ENCODE measurements at regions not wholly inside any gene's neighbourhood (a gene's known extent, or its start where the extent isn't known, plus 50 kb on each side); places are given as distances from the start of the nearest gene placed in this dataset.

DNA sequence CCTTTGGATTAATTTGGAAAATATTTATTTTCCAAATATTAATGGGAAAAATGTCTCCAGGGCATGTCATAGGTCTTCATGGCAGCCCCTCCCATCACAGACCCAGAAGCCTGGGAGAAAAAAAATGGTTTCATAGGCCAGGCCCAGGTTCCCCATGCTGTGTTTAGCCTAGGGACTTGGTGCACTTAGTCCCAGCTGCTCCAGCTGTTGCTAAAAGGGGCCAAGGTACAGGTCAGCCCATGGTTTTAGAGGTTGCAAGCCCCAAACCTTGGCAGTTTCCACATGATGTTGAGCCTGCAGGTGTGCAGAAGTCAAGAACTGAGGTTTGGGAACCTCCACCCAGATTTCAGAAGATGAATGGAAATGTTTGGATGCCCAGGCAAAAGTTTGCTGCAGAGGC, 309.6 kb downstream of the SOCS6 start:
- TF ChIP-seq ZBTB7A (IDR thresholded peaks at IDR 0.05; ENCODE audit: low read depth) (no peak), YY1 (IDR thresholded peaks at IDR 0.05; ENCODE audit: low read depth) (no peak), TAF1 (IDR thresholded peaks at IDR 0.05; ENCODE audit: low read depth) (no peak), TEAD4 (IDR thresholded peaks at IDR 0.05) (no peak), RAD21 (IDR thresholded peaks at IDR 0.05; ENCODE audit: low read depth) (no peak), EGR1 (IDR thresholded peaks at IDR 0.05) (no peak)
- TF ChIP-seq, protein P1, sequence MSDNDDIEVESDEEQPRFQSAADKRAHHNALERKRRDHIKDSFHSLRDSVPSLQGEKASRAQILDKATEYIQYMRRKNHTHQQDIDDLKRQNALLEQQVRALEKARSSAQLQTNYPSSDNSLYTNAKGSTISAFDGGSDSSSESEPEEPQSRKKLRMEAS (IDR thresholded peaks at IDR 0.05), result no peak
- TF ChIP-seq, protein P2, sequence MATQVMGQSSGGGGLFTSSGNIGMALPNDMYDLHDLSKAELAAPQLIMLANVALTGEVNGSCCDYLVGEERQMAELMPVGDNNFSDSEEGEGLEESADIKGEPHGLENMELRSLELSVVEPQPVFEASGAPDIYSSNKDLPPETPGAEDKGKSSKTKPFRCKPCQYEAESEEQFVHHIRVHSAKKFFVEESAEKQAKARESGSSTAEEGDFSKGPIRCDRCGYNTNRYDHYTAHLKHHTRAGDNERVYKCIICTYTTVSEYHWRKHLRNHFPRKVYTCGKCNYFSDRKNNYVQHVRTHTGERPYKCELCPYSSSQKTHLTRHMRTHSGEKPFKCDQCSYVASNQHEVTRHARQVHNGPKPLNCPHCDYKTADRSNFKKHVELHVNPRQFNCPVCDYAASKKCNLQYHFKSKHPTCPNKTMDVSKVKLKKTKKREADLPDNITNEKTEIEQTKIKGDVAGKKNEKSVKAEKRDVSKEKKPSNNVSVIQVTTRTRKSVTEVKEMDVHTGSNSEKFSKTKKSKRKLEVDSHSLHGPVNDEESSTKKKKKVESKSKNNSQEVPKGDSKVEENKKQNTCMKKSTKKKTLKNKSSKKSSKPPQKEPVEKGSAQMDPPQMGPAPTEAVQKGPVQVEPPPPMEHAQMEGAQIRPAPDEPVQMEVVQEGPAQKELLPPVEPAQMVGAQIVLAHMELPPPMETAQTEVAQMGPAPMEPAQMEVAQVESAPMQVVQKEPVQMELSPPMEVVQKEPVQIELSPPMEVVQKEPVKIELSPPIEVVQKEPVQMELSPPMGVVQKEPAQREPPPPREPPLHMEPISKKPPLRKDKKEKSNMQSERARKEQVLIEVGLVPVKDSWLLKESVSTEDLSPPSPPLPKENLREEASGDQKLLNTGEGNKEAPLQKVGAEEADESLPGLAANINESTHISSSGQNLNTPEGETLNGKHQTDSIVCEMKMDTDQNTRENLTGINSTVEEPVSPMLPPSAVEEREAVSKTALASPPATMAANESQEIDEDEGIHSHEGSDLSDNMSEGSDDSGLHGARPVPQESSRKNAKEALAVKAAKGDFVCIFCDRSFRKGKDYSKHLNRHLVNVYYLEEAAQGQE (IDR thresholded peaks at IDR 0.05; ENCODE audit: low read depth), result no peak

DNA sequence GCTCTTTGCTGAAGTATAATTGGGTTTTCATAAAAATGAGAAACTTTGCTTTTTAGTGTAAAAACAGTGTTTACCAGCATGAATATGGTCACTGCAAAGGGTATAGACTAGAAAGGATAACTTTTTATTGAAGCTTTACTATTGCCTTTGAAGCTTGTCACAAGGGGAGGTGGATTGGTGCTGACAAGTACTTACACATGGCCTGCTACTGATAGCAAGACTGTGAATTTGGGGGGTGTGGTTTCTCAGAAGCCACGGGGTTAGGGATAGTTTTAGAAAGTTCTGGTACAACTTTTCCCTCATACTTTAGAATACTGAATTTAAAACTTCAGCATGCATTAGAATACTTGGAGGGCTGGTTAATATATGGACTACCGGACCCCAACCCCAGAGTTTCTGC, 294.1 kb downstream of the SOCS6 start:
- no peak for TF ChIP-seq EGR1 (IDR thresholded peaks at IDR 0.05)
- TF ChIP-seq FOXM1 (IDR thresholded peaks at IDR 0.05; ENCODE audit: borderline replicate concordance, low read depth), result no peak
- TF ChIP-seq, protein P2 (IDR thresholded peaks at IDR 0.05; ENCODE audit: low read depth), result no peak
- TF ChIP-seq, protein P3, sequence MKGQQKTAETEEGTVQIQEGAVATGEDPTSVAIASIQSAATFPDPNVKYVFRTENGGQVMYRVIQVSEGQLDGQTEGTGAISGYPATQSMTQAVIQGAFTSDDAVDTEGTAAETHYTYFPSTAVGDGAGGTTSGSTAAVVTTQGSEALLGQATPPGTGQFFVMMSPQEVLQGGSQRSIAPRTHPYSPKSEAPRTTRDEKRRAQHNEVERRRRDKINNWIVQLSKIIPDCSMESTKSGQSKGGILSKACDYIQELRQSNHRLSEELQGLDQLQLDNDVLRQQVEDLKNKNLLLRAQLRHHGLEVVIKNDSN (IDR thresholded peaks at IDR 0.05), result no peak
- TF ChIP-seq TAF1 (IDR thresholded peaks at IDR 0.05; ENCODE audit: low read depth), result no peak
- no peak for TF ChIP-seq CREB1 (IDR thresholded peaks at IDR 0.05; ENCODE audit: low read depth)
- TF ChIP-seq, protein P1 (IDR thresholded peaks at IDR 0.05), result no peak
- no peak for TF ChIP-seq EP300 (IDR thresholded peaks at IDR 0.05; ENCODE audit: borderline replicate concordance)
- no peak for TF ChIP-seq YY1 (IDR thresholded peaks at IDR 0.05; ENCODE audit: low read depth)
- TF ChIP-seq CEBPB (IDR thresholded peaks at IDR 0.05), result no peak
- no peak for TF ChIP-seq TCF12 (IDR thresholded peaks at IDR 0.05; ENCODE audit: low read depth)
- no peak for TF ChIP-seq NFIC (IDR thresholded peaks at IDR 0.05)
- no peak for TF ChIP-seq RAD21 (IDR thresholded peaks at IDR 0.05; ENCODE audit: low read depth)
- no peak for TF ChIP-seq ZBTB7A (IDR thresholded peaks at IDR 0.05; ENCODE audit: low read depth)
- TF ChIP-seq TEAD4 (IDR thresholded peaks at IDR 0.05), result no peak

DNA sequence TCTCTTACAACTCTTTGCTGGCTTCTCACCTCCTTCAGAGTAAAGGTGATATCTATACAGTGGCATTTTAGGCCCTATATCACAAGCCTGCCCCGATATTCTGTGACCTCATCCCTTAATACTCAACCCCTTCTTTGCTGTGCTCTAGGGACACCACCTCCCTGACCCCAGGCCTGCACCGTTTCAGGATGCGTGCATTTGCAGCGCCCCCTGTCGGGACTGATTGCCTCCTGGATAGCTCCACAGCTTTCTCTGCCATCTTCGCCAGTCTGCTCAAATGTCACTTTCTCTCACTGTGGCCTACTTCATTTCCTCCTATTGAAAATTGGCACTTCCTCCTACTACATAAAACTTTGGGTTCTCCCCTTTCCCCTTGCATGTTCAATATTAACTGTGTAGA, 289.6 kb downstream of the SOCS6 start:
- TF ChIP-seq TAF1 (IDR thresholded peaks at IDR 0.05; ENCODE audit: low read depth) (no peak), RAD21 (IDR thresholded peaks at IDR 0.05; ENCODE audit: low read depth) (peak; percentile 25; the same call in 1 of the 2 replicates)

DNA sequence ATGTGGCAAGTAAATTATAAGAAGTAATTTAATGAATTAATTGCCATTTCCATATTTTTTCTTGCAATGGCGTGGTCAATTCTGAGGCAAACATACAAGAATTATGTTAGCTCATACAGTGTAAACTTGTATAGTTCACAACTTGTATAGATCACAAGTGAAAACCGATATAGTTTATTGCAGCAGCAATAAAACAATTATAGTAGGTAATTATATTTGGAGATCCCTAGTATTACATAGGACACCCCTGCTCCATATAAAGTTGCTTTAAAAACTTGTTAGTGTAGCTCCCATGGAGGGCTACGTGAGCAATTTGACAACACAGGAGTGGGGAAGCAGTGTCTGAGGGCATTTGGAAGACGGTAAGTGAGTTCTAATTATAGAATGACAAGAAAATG, 288.2 kb downstream of the SOCS6 start:
- TF ChIP-seq, protein P3 (IDR thresholded peaks at IDR 0.05), result no peak
- TF ChIP-seq, protein P2 (IDR thresholded peaks at IDR 0.05; ENCODE audit: low read depth), result no peak
- TF ChIP-seq TAF1 (IDR thresholded peaks at IDR 0.05; ENCODE audit: low read depth) (no peak), FOXM1 (IDR thresholded peaks at IDR 0.05; ENCODE audit: borderline replicate concordance, low read depth) (no peak), NFIC (IDR thresholded peaks at IDR 0.05) (no peak), EP300 (IDR thresholded peaks at IDR 0.05; ENCODE audit: borderline replicate concordance) (no peak), CEBPB (IDR thresholded peaks at IDR 0.05) (no peak), RAD21 (IDR thresholded peaks at IDR 0.05; ENCODE audit: low read depth) (no peak), YY1 (IDR thresholded peaks at IDR 0.05; ENCODE audit: low read depth) (no peak), EGR1 (IDR thresholded peaks at IDR 0.05) (no peak), TCF12 (IDR thresholded peaks at IDR 0.05; ENCODE audit: low read depth) (no peak), ZBTB7A (IDR thresholded peaks at IDR 0.05; ENCODE audit: low read depth) (no peak), CREB1 (IDR thresholded peaks at IDR 0.05; ENCODE audit: low read depth) (no peak), TEAD4 (IDR thresholded peaks at IDR 0.05) (no peak)
- TF ChIP-seq, protein P1 (IDR thresholded peaks at IDR 0.05), result no peak

Measured in Ishikawa (cell line).